Endothelial cell of umbilical vein (primary cell): ENCODE measurements at regions not wholly inside any gene's neighbourhood (a gene's known extent, or its start where the extent isn't known, plus 50 kb on each side); places are given as distances from the start of the nearest gene placed in this dataset.
A peak's percentile ranks its signal among the peaks of the same experiment; 100 is the strongest.

Source experiments
- BruUV-seq: library from RNA; stranded (reverse); fragments of 400-500 nt; replicated peaks from 2 replicates; lab custom pipeline; 2021; lab: Mats Ljungman, UMichigan
- CTCF ChIA-PET: fragments of 300-600, 350-600 bp; sonication (Branson Sonifier 250); formaldehyde crosslinking; loops from one replicate; lab custom pipeline; 2021; ENCODE audit warnings: antibody characterized with exemption, inconsistent platforms; lab: Charles Lee
- POLR2A ChIA-PET: fragments of 300-600, 350-600 bp; sonication (Branson Sonifier 250); formaldehyde crosslinking; loops from one replicate; lab custom pipeline; 2021; ENCODE audit warnings: antibody characterized with exemption, inconsistent platforms; lab: Charles Lee
- DNase-seq: peaks from one replicate; pipeline ENCODE4 v3.0.0-alpha.2; 2011; ENCODE audit warnings: low read depth, low spot score
- FAIRE-seq: peaks from 2 replicates; lab custom pipeline; 2011; peaks lifted over from hg19 to GRCh38; lab: Jason Lieb, UNC
- H2AFZ ChIP-seq: 2 replicates; pipeline ENCODE4 v1.6.0; 2012; ENCODE audit warnings: low read depth, low read length, control low read depth, inconsistent platforms
- H3K27ac ChIP-seq: 2 replicates; pipeline ENCODE4 v1.5.1; 2011; ENCODE audit warnings: low read depth, mild to moderate bottlenecking, control low read depth, low read length, moderate library complexity; ENCODE audit not compliant: insufficient read depth
- H3K27me3 ChIP-seq, 2 experiments: 2 replicates each; pipeline versions ENCODE4 v1.6.0 to v1.6.1; 2011; ENCODE audit warnings: low read length in 2 of 2, mixed read lengths in 1 of 2; ENCODE audit not compliant: control insufficient read depth in 2 of 2, insufficient read depth in 2 of 2
- H3K36me3 ChIP-seq, 2 experiments: 2 replicates in 1 of 2; 3 replicates in 1 of 2; pipeline ENCODE4 v1.5.1; 2011; ENCODE audit warnings: low read length in 2 of 2, mild to moderate bottlenecking in 1 of 2, moderate library complexity in 1 of 2; ENCODE audit not compliant: control insufficient read depth in 2 of 2, insufficient read depth in 2 of 2; ENCODE audit errors: extremely low read depth in 1 of 2
- H3K4me1 ChIP-seq: 3 replicates; pipeline ENCODE4 v1.5.1; 2011; ENCODE audit warnings: mild to moderate bottlenecking, low read length; ENCODE audit not compliant: control insufficient read depth, insufficient read depth; ENCODE audit errors: extremely low read depth
- H3K4me2 ChIP-seq: 2 replicates; pipeline ENCODE4 v1.6.1; 2011; ENCODE audit warnings: low read length, control low read depth, mixed read lengths; ENCODE audit not compliant: insufficient read depth
- H3K4me3 ChIP-seq, 3 experiments: fragments of 200-600 bp in 1 of 3; sonication (generic), shearing (Covaris generic) in 1 of 3; replicated peaks in 1 of 3; 2 replicates each; pipeline ENCODE4 v1.5.1; 2011 to 2016; ENCODE audit warnings: control low read depth in 3 of 3, low read length in 3 of 3, mild to moderate bottlenecking in 2 of 3, inconsistent platforms in 1 of 3, low read depth in 1 of 3, moderate library complexity in 1 of 3; ENCODE audit not compliant: insufficient read depth in 1 of 3
- H3K79me2 ChIP-seq: 2 replicates; pipeline ENCODE4 v1.6.0; 2012; ENCODE audit warnings: low read length, inconsistent platforms; ENCODE audit not compliant: control insufficient read depth, insufficient read depth
- H3K9ac ChIP-seq: replicated peaks from 2 replicates; pipeline ENCODE3; 2011; ENCODE audit warnings: low read length, control low read depth; ENCODE audit not compliant: insufficient read depth; ENCODE audit errors: extremely low read depth
- H3K9me1 ChIP-seq: replicated peaks from 3 replicates; pipeline ENCODE4 v1.6.0; 2011; ENCODE audit warnings: mild to moderate bottlenecking, low read length; ENCODE audit not compliant: control insufficient read depth, insufficient read depth; ENCODE audit errors: extremely low read depth
- H3K9me3 ChIP-seq: replicated peaks from 2 replicates; pipeline ENCODE4 v1.5.1; 2012; ENCODE audit warnings: low read length, inconsistent platforms; ENCODE audit not compliant: control insufficient read depth, insufficient read depth
- H4K20me1 ChIP-seq: replicated peaks from 2 replicates; pipeline ENCODE3; 2011; ENCODE audit warnings: mild to moderate bottlenecking, low read length; ENCODE audit not compliant: control insufficient read depth, insufficient read depth; ENCODE audit errors: extremely low read depth
- CTCF ChIP-seq, 2 donors: IDR thresholded peaks; 1 replicate in 1 of 2; 2 replicates in 1 of 2; pipeline ENCODE4 v1.5.1; 2011; ENCODE audit warnings: low read length in 2 of 2, mild to moderate bottlenecking in 2 of 2, moderate library complexity in 2 of 2, control low read depth in 1 of 2, inconsistent platforms in 1 of 2, low read depth in 1 of 2; ENCODE audit not compliant: insufficient read depth in 1 of 2; ENCODE audit errors: extremely low read depth in 1 of 2
- EZH2 ChIP-seq: IDR thresholded peaks from 2 replicates; pipeline ENCODE4 v1.6.1; 2012; ENCODE audit warnings: borderline replicate concordance, low read depth, mild to moderate bottlenecking, moderate library complexity, low read length, inconsistent platforms; ENCODE audit not compliant: severe bottlenecking
- FOS ChIP-seq: IDR thresholded peaks from 2 replicates; pipeline ENCODE4 v1.6.1; 2011; ENCODE audit warnings: mild to moderate bottlenecking, low read length, moderate library complexity, borderline replicate concordance; ENCODE audit not compliant: insufficient read depth
- GATA2 ChIP-seq: IDR thresholded peaks from 2 replicates; pipeline ENCODE4 v1.7.0; 2011; ENCODE audit warnings: low read depth, mild to moderate bottlenecking, moderate library complexity, mixed read lengths, low read length; ENCODE audit not compliant: insufficient read length, insufficient read depth
- JUN ChIP-seq: IDR thresholded peaks from 2 replicates; pipeline ENCODE4 v1.6.1; 2011; ENCODE audit warnings: borderline replicate concordance, low read depth; ENCODE audit not compliant: insufficient read length, insufficient read depth
- MAX ChIP-seq: IDR thresholded peaks from 2 replicates; pipeline ENCODE4 v1.6.1; 2011; ENCODE audit not compliant: insufficient read depth, insufficient read length
- MYC ChIP-seq: IDR thresholded peaks from one replicate; pipeline ENCODE4 v1.6.1; 2011; ENCODE audit warnings: mild to moderate bottlenecking, low read depth, low read length
- POLR2AphosphoS5 ChIP-seq: IDR thresholded peaks from 2 replicates; pipeline ENCODE4 v1.6.1; 2012; ENCODE audit warnings: low read depth, mild to moderate bottlenecking, control low read depth, low read length, moderate library complexity; ENCODE audit not compliant: insufficient read depth
- dilution Hi-C: fragments of 300-500 bp; cut with MboI; formaldehyde crosslinking; loops from one replicate; pipeline ENCODE4 v1.15.0; 2019; ENCODE audit warnings: low sequenced_read_pairs; ENCODE audit not compliant: extremely low pct_ligation_motif_present
- intact Hi-C: fragments of 100-400 bp; cut with micrococcal nuclease; formaldehyde crosslinking; loops from one replicate; pipeline ENCODE4 v1.10.0; 2022

GRCh38 chr10:110415809-110416208 is 81.9 kb upstream of the DUSP5 start:
- ChIA-PET POLR2A (no interaction called here), CTCF (interaction anchor here (0.7 to 3.6 kb wide), 6 partner anchors 7 to 131 kb away, joined by 3 to 12 read pairs (median 4); no protein-coding TSS in a partner anchor)
- dilution Hi-C loops (no loop called here), intact Hi-C loops (loop anchor here (2.0 kb wide), 1 partner anchor 17 kb away; no protein-coding TSS in a partner anchor)
- no peaks in the 10 kb centered on the region for H3K36me3 ChIP-seq
- TF ChIP-seq POLR2AphosphoS5 (no peak), MYC (no peak), CTCF (IDR thresholded peaks at IDR 0.05; ENCODE audit: extremely low read depth in 1 of 2, insufficient read depth in 1 of 2, low read depth in 1 of 2, low read length in 2 of 2) (no peak), MAX (no peak), FOS (no peak), EZH2 (no peak), GATA2 (peak; percentile 69), JUN (no peak)
- FAIRE-seq (peak; percentile 70), DNase-seq (no peak)
- H3K79me2 ChIP-seq: no peaks in the 10 kb centered on the region
- H3K9me3 ChIP-seq: no peaks in the 10 kb centered on the region
- H2AFZ ChIP-seq: no peak overlapping the region
- H3K9ac ChIP-seq: no peak overlapping the region
- no peak overlapping the region for H3K4me2 ChIP-seq
- no TSS peak for BruUV-seq
- H3K27ac ChIP-seq: no peak overlapping the region
- H3K27me3 ChIP-seq: no peaks in the 10 kb centered on the region
- peaks cover 36% of the 10 kb centered on the region for H3K4me1 ChIP-seq
- no peaks in the 10 kb centered on the region for H4K20me1 ChIP-seq
- H3K9me1 ChIP-seq: no peaks in the 10 kb centered on the region
- H3K4me3 ChIP-seq: no peak overlapping the region
